ENCODE measurements at regions not wholly inside any gene's neighbourhood (a gene's known extent, or its start where the extent isn't known, plus 50 kb on each side); places are given as distances from the start of the nearest gene placed in this dataset.

GRCh38 chr14:101007004-101007614 lies 103.6 kb upstream of the RTL1 start:
- no peak overlapping the region for H3K4me3 ChIP-seq (ENCODE audit: low read depth in 2 of 2, low read length in 2 of 2)
- no peak for TF ChIP-seq POLR2AphosphoS5 (IDR thresholded peaks at IDR 0.05; ENCODE audit: low read depth, low read length)
- POLR2A ChIA-PET = no interaction called here
- H3K36me3 ChIP-seq (ENCODE audit: control insufficient read depth, insufficient read depth, low read length) = no peaks in the 10 kb centered on the region
- H3K27me3 ChIP-seq (ENCODE audit: control insufficient read depth, insufficient read depth, low read length) = no peaks in the 10 kb centered on the region
- CTCF ChIA-PET = no interaction called here
- intact Hi-C loops (cut with micrococcal nuclease; ENCODE audit: unreplicated experiment) = no loop called here
- no peak overlapping the region for H3K27ac ChIP-seq (ENCODE audit: low read length)
- H3K9me3 ChIP-seq (ENCODE audit: control insufficient read depth, insufficient read depth, low read depth, low read length) = no peaks in the 10 kb centered on the region; the same call in 1 of the 2 replicates
- no peak for ATAC-seq
- H3K4me1 ChIP-seq (ENCODE audit: control insufficient read depth, insufficient read depth, low read length) = no peaks in the 10 kb centered on the region; the same call in 1 of the 2 replicates
- no peak for DNase-seq (ENCODE audit: low read depth, low spot score)
- no TSS peak for BruUV-seq (replicated peaks)
- in situ Hi-C loops (cut with HindIII; ENCODE audit: low pct_unique_long_range_greater_than_20kb, low sequenced_read_pairs) = no loop called here

GRCh38 chr14:101007765-101008164 lies 104.2 kb upstream of the RTL1 start:
- Histone ChIP-seq H3K9me3 (ENCODE audit: control insufficient read depth, insufficient read depth, low read depth, low read length) (no peaks in the 10 kb centered on the region; the same call in 1 of the 2 replicates), H3K27me3 (ENCODE audit: control insufficient read depth, insufficient read depth, low read length) (no peaks in the 10 kb centered on the region), H3K27ac (ENCODE audit: low read length) (no peak overlapping the region), H3K4me3 (ENCODE audit: low read depth in 2 of 2, low read length in 2 of 2) (no peak overlapping the region), H3K36me3 (ENCODE audit: control insufficient read depth, insufficient read depth, low read length) (no peaks in the 10 kb centered on the region), H3K4me1 (ENCODE audit: control insufficient read depth, insufficient read depth, low read length) (no peaks in the 10 kb centered on the region; the same call in 1 of the 2 replicates)
- ChIA-PET POLR2A (no interaction called here), CTCF (no interaction called here)
- ATAC-seq (no peak), DNase-seq (ENCODE audit: low read depth, low spot score) (no peak)
- BruUV-seq (replicated peaks) = no TSS peak
- intact Hi-C loops (cut with micrococcal nuclease; ENCODE audit: unreplicated experiment) (no loop called here), in situ Hi-C loops (cut with HindIII; ENCODE audit: low pct_unique_long_range_greater_than_20kb, low sequenced_read_pairs) (no loop called here)
- TF ChIP-seq CTCF (IDR thresholded peaks at IDR 0.05) (no peak), REST (IDR thresholded peaks at IDR 0.05; ENCODE audit: insufficient read depth in 1 of 2, low read depth in 2 of 2, low read length in 1 of 2) (no peak), SIN3A (IDR thresholded peaks at IDR 0.05; ENCODE audit: borderline replicate concordance, insufficient read depth, low read depth, low read length) (no peak), POLR2AphosphoS5 (IDR thresholded peaks at IDR 0.05; ENCODE audit: low read depth, low read length) (no peak), TCF7L2 (IDR thresholded peaks at IDR 0.05; ENCODE audit: low read depth, low read length) (no peak)

GRCh38 chr14:101008196-101008595 lies 104.7 kb upstream of the RTL1 start:
- no peak overlapping the region for H3K4me3 ChIP-seq (ENCODE audit: low read depth in 2 of 2, low read length in 2 of 2)
- CTCF ChIA-PET = no interaction called here
- H3K4me1 ChIP-seq (ENCODE audit: control insufficient read depth, insufficient read depth, low read length) = no peaks in the 10 kb centered on the region; the same call in 1 of the 2 replicates
- no peaks in the 10 kb centered on the region for H3K36me3 ChIP-seq (ENCODE audit: control insufficient read depth, insufficient read depth, low read length)
- no peaks in the 10 kb centered on the region; the same call in 1 of the 2 replicates for H3K9me3 ChIP-seq (ENCODE audit: control insufficient read depth, insufficient read depth, low read depth, low read length)
- no peak for ATAC-seq
- no TSS peak for BruUV-seq (replicated peaks)
- intact Hi-C loops (cut with micrococcal nuclease; ENCODE audit: unreplicated experiment) (no loop called here), in situ Hi-C loops (cut with HindIII; ENCODE audit: low pct_unique_long_range_greater_than_20kb, low sequenced_read_pairs) (no loop called here)
- TF ChIP-seq CTCF (IDR thresholded peaks at IDR 0.05) = no peak
- TF ChIP-seq TCF7L2 (IDR thresholded peaks at IDR 0.05; ENCODE audit: low read depth, low read length) = no peak
- TF ChIP-seq SIN3A (IDR thresholded peaks at IDR 0.05; ENCODE audit: borderline replicate concordance, insufficient read depth, low read depth, low read length) = no peak
- H3K27ac ChIP-seq (ENCODE audit: low read length) = no peak overlapping the region
- no peaks in the 10 kb centered on the region for H3K27me3 ChIP-seq (ENCODE audit: control insufficient read depth, insufficient read depth, low read length)
- POLR2A ChIA-PET = no interaction called here
- DNase-seq (ENCODE audit: low read depth, low spot score) = no peak

Measured in Panc1 (cell line).